Lower lobe of right lung (tissue), 2 donors: ENCODE measurements at regions not wholly inside any gene's neighbourhood (a gene's known extent, or its start where the extent isn't known, plus 50 kb on each side); places are given as distances from the start of the nearest gene placed in this dataset.

ENCODE experiments used
- ATAC-seq, 2 donors: fragments of 200-7000 bp; cut with Tn5 transposase; one replicate each; pipeline ENCODE4 v1.9.1; 2020 to 2022; ENCODE audit warnings: mild to moderate bottlenecking in 2 of 2, moderate library complexity in 2 of 2
- DNase-seq: peaks from one replicate; pipeline ENCODE4 v3.0.0-alpha.2; 2020
- H3K27ac ChIP-seq: fragments of 200-600 bp; one replicate; pipeline ENCODE4 v1.8.0; 2022
- H3K27me3 ChIP-seq: fragments of 200-600 bp; one replicate; pipeline ENCODE4 v1.8.0; 2022; ENCODE audit warnings: low read depth
- H3K36me3 ChIP-seq: fragments of 200-600 bp; one replicate; pipeline ENCODE4 v1.8.0; 2022; ENCODE audit warnings: mild to moderate bottlenecking
- H3K4me1 ChIP-seq: fragments of 200-600 bp; one replicate; pipeline ENCODE4 v1.8.0; 2022
- H3K4me3 ChIP-seq: fragments of 200-600 bp; one replicate; pipeline ENCODE4 v1.8.0; 2022; ENCODE audit warnings: mild to moderate bottlenecking
- H3K9me3 ChIP-seq: fragments of 200-600 bp; one replicate; pipeline ENCODE4 v1.8.0; 2022
- intact Hi-C: fragments of 100-400 bp; cut with DNase I; formaldehyde crosslinking; loops from one replicate; pipeline ENCODE4 v1.11.0; 2022
- TF ChIP-seq, protein P1 (sequence below): fragments of 200-600 bp; IDR thresholded peaks from one replicate; pipeline ENCODE4 v1.8.0; 2022; ENCODE audit warnings: antibody characterized with exemption, mild to moderate bottlenecking
- donor health status: DM: no; HTN: yes; CAD: no; lungs with severe emphysema.

DNA sequence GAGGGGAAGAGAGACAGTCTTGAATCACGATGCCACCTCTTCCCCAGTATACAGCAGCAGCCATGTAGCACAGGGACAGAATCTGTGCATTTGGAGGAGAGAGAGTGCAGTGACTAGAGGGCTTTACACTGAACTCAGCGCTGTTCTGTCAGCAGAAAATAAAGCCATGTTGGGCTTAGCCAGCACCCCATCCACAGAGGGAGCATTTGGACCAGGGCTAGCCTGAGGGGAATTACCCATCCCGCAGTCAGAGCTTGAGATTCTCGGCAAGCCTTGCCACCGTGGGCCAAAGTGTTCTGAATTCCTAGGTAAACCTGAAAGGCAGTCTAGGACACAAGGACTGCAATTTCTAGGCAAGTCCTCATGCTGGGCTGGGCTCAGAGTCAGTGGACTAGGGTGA lies 120.4 kb upstream of the CNOT2 start:
- no peak for ATAC-seq
- TF ChIP-seq, protein P1, sequence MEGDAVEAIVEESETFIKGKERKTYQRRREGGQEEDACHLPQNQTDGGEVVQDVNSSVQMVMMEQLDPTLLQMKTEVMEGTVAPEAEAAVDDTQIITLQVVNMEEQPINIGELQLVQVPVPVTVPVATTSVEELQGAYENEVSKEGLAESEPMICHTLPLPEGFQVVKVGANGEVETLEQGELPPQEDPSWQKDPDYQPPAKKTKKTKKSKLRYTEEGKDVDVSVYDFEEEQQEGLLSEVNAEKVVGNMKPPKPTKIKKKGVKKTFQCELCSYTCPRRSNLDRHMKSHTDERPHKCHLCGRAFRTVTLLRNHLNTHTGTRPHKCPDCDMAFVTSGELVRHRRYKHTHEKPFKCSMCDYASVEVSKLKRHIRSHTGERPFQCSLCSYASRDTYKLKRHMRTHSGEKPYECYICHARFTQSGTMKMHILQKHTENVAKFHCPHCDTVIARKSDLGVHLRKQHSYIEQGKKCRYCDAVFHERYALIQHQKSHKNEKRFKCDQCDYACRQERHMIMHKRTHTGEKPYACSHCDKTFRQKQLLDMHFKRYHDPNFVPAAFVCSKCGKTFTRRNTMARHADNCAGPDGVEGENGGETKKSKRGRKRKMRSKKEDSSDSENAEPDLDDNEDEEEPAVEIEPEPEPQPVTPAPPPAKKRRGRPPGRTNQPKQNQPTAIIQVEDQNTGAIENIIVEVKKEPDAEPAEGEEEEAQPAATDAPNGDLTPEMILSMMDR, result no peak

DNA sequence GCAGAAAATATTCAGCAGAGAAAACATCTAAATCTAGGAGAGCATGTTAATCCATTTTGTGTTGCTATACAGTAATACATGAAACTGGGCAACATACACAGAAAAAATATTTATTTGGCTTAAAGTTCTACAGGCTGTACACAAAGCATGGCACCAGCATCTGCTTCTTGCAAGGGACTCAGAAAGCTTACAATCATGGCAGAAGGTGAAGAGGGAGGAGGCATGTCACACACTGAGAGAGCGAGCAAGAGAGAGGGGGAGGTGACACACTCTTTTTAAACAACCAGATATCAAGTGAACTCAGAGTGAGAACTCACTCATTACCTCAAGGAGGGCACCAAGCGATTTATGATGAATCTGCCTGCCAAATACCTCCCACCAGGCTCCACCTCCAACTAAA lies 94.2 kb upstream of the CNOT2 start:
- no peaks in the 10 kb centered on the region for H3K36me3 ChIP-seq
- H3K27ac ChIP-seq, result no peak overlapping the region
- H3K9me3 ChIP-seq, result no peaks in the 10 kb centered on the region
- ATAC-seq (no peak), DNase-seq (no peak)
- intact Hi-C loops, result no loop called here
- no peaks in the 10 kb centered on the region for H3K27me3 ChIP-seq
- no peak overlapping the region for H3K4me3 ChIP-seq
- H3K4me1 ChIP-seq, result no peaks in the 10 kb centered on the region
- TF ChIP-seq, protein P1, result no peak

More for the DNA sequence above, 120.4 kb upstream of the CNOT2 start:
- intact Hi-C loops, result no loop called here
- H3K9me3 ChIP-seq, result no peaks in the 10 kb centered on the region
- no peaks in the 10 kb centered on the region for H3K4me1 ChIP-seq
- no peak for DNase-seq
- no peaks in the 10 kb centered on the region for H3K27me3 ChIP-seq
- H3K4me3 ChIP-seq, result no peak overlapping the region
- no peak overlapping the region for H3K27ac ChIP-seq
- H3K36me3 ChIP-seq, result no peaks in the 10 kb centered on the region

DNA sequence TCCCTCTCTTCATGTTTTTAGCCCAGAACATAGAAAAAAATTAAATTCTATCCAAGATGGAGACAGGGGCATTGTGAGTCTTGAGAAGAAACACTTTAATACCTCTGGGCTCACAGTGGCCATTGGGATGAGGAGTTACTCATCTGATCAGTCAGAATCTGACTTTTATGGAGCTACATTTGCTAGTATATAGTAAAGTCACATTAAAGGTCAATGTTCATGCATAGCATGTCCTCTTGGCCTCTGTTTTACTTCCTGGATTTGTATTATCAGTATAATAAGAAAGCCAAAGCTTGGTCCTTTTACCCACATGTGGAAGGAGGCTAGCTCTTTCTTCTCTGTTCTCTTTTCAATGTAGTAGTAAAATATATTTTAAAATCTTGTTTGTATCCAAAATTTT lies 93.6 kb upstream of the CNOT2 start:
- H3K4me3 ChIP-seq, result no peak overlapping the region
- no peaks in the 10 kb centered on the region for H3K27me3 ChIP-seq
- TF ChIP-seq, protein P1, result no peak
- H3K4me1 ChIP-seq, result no peaks in the 10 kb centered on the region
- H3K27ac ChIP-seq, result no peak overlapping the region
- intact Hi-C loops, result no loop called here
- no peaks in the 10 kb centered on the region for H3K36me3 ChIP-seq
- no peaks in the 10 kb centered on the region for H3K9me3 ChIP-seq
- no peak for ATAC-seq
- no peak for DNase-seq

DNA sequence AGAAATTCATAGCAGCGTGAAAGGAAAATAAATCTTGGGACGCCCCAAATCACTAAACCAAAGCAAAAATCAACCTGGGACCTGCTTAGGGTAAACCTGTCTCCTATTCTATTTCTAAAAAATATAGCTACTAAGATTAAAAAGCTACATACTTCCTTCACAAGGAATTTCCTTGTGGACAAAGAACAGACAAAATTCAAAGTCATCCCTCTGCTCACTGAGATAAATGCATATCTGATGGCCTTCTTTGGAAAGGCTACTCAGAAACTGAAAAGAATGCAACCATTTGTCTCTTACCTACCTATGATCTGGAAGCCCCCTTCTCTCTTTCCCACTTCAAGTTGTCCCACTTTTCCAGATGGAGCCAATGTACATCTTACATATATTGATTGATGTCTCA lies 93.0 kb upstream of the CNOT2 start:
- Histone ChIP-seq H3K36me3 (no peaks in the 10 kb centered on the region), H3K9me3 (no peaks in the 10 kb centered on the region), H3K4me1 (no peaks in the 10 kb centered on the region), H3K27ac (no peak overlapping the region), H3K4me3 (no peak overlapping the region), H3K27me3 (no peaks in the 10 kb centered on the region)
- TF ChIP-seq, protein P1, result no peak
- ATAC-seq (no peak), DNase-seq (no peak)
- intact Hi-C loops, result no loop called here

- no peaks in the 10 kb centered on the region for H3K4me1 ChIP-seq
- H3K27me3 ChIP-seq, result no peaks in the 10 kb centered on the region
- no peak for ATAC-seq
- H3K27ac ChIP-seq, result no peak overlapping the region
- intact Hi-C loops, result no loop called here
- no peak for DNase-seq
- H3K36me3 ChIP-seq, result no peaks in the 10 kb centered on the region
- TF ChIP-seq, protein P1, result no peak
- H3K4me3 ChIP-seq, result no peak overlapping the region
- peaks cover 6% of the 10 kb centered on the region for H3K9me3 ChIP-seq
Measured at GRCh38 chr12:70151993-70152392, 91.2 kb upstream of the CNOT2 start.

- no peak for ATAC-seq
- Histone ChIP-seq H3K36me3 (no peaks in the 10 kb centered on the region), H3K4me3 (no peak overlapping the region), H3K27ac (no peak overlapping the region), H3K9me3 (peaks cover 14% of the 10 kb centered on the region), H3K4me1 (no peaks in the 10 kb centered on the region), H3K27me3 (no peaks in the 10 kb centered on the region)
- no peak for DNase-seq
- TF ChIP-seq, protein P1, result no peak
- intact Hi-C loops, result no loop called here
Measured at GRCh38 chr12:70154087-70154638, 89.1 kb upstream of the CNOT2 start.
